Ramos (cell line): ENCODE measurements at regions not wholly inside any gene's neighbourhood (a gene's known extent, or its start where the extent isn't known, plus 50 kb on each side); places are given as distances from the start of the nearest gene placed in this dataset.

Experiments
- in situ Hi-C: fragments of 300-500 bp; cut with MboI; formaldehyde crosslinking; loops from one replicate; pipeline ENCODE4 v1.14.3; 2022; ENCODE audit warnings: low sequenced_read_pairs; ENCODE audit not compliant: unreplicated experiment

GRCh38 chr20:56943946-56944945, 315.1 kb downstream of the TFAP2C start:
- in situ Hi-C loops = no loop called here

DNA sequence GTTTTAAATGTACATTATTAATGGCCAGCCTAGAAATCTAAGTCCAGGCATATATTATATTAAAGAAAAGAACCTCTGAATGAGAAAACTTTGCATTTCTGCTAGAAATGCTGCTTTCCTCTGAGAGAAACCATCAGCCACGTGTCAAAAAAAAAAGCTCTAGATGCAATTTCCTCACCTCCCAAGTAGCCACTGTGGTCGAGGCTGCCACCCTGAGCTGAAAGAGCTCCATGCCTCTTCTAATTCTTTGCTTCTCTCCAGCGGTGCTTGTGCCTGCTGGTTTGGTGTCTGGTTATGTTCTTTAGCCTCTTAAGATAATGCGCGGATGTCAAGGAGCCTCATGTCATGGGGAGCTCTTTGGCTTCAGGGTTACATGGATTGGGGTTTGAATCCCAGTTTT, 316.0 kb downstream of the TFAP2C start:
- in situ Hi-C loops = no loop called here

GRCh38 chr20:56945901-56946300, 316.8 kb downstream of the TFAP2C start:
- in situ Hi-C loops = no loop called here

DNA sequence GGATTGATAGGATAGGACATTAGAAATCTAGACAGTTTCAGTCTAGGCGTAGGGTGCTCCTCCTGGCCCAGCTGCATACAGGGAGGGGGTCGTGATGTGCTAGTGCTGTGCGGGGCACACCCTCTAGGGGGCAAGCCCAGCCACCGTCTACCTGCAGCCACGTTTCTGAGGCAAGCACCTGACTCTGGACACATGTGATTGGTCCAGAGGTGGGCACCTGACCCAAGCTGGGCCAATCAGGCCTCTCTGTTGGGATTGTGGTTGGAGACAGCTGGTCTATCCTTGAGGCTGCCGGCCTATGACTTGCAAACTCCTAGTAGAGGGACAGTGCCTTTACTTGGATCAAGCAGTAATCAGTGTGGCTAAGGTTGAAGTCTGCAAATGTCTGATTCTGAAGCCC, 317.1 kb downstream of the BMP7 start:
- in situ Hi-C loops = no loop called here

DNA sequence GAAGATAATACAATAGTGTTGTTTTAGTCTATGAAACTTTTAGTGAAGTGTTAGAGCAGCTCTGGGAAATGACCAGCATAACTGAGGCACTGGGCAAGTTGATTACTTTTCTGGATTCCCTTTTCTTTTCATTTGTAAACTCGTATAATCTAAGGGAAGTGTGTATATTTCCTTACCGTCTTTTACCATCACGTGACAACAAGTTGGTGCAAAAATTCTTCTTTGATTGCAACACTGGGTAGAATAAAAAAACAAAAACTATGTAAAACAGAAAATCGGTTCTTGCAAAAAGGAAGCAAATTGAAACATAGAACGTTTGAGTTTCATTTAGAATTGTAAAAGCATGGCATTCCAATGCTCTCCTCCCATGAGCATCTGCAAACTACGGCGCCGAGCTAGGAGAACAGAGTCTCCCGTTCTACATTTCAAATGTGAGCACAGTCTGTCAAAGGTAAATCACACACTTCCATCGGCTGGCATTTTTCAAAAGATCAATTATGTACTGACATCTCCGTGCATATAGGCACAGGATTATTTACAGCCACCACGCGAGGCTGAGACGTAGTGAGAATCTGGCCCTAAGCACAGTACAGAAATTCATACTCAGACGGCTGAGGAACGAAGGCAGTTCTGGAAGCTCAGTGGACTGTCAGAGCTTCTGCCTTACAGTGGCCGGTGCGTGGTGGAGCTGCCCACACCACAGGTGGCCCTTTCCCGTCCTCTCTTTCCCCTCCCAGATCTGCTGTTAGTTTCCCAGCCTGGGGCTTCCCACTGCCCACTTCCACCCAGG, 314.0 kb downstream of the BMP7 start:
- in situ Hi-C loops = no loop called here

DNA sequence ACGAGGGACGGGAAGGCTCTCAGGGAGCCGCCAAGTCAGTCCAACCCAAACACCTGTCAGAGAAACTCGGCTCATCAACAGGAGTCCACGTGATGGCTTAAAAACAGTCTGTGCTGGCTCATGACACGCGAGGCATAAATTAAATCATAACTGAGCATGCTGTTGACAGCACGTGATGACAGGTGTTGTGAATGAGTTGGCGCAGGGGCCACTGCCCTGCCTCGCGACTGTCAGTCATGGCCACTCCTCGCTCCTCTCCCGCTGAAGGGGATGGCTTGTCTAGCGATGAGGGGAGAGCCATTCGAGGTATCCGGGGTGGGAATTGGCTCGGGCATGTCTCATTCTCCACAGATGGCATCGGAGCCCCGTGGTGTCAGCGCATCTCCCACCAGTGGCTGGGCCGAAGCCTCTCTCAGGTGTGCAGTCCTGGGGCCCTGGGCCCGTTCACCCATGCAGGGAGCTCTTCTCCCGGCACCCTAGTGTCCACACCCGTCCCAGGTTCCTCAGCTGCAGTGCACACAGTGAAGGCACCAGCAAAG, 313.3 kb downstream of the BMP7 start:
- in situ Hi-C loops = no loop called here

GRCh38 chr20:56954797-56955196, 311.6 kb downstream of the BMP7 start:
- in situ Hi-C loops = no loop called here

- in situ Hi-C loops = no loop called here
Measured at GRCh38 chr20:56955680-56956079, 310.8 kb downstream of the BMP7 start.

- in situ Hi-C loops = no loop called here
Measured at GRCh38 chr20:56956534-56956933, 309.9 kb downstream of the BMP7 start.

- in situ Hi-C loops = no loop called here
Measured at GRCh38 chr20:56957737-56958553, 308.5 kb downstream of the BMP7 start.

DNA sequence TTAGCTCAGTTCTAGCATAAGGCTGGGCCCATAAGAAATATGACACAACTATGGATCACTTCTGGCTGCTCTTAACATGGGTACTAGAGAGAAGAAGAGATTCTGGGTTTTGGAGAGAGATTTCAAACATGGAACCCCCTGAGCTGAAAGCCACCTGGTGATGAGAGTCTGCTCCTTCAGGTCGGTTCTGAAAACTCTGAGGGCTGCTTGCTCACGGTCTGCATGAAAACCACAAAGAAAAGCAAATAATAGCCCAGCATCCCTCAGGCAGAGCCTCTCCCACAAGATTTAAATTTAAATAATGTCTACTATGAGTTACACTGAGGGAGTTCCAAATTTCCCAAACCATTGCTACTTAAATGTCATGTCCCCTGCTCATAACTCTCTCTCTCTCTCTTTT, 301.5 kb downstream of the BMP7 start:
- in situ Hi-C loops = no loop called here

- in situ Hi-C loops = no loop called here
Measured at GRCh38 chr20:56967916-56968315, 298.5 kb downstream of the BMP7 start.

DNA sequence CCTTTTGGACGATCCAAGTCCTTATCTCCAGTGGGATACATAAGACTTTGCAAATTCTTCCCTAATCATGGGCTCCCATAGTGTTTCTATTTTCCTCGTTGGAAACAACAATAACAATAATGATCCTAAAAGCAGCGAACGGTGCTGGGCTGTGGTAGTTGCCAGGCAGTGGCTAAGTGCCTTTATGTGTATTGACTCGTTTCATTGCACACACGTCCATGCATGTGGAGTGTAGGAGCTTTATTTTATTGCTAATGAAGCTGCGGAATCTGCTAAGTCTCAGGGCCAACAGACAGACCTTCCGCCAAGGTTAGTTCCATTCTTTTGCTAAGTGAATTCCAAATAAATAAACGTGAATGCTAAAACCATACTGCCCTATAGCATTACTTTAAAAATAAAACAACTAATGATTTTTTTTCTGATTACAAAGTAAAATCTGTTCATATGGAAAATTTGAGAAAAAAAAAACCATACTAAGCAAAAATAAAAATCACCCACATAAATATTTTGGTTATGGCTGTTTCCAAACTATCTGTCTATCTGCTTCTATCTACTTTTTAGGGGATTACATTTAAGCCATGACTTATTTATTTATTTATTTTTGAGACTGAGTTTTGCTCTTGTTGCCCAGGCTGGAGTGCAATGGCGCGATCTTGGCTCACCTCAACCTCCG, 297.9 kb downstream of the BMP7 start:
- in situ Hi-C loops = no loop called here

DNA sequence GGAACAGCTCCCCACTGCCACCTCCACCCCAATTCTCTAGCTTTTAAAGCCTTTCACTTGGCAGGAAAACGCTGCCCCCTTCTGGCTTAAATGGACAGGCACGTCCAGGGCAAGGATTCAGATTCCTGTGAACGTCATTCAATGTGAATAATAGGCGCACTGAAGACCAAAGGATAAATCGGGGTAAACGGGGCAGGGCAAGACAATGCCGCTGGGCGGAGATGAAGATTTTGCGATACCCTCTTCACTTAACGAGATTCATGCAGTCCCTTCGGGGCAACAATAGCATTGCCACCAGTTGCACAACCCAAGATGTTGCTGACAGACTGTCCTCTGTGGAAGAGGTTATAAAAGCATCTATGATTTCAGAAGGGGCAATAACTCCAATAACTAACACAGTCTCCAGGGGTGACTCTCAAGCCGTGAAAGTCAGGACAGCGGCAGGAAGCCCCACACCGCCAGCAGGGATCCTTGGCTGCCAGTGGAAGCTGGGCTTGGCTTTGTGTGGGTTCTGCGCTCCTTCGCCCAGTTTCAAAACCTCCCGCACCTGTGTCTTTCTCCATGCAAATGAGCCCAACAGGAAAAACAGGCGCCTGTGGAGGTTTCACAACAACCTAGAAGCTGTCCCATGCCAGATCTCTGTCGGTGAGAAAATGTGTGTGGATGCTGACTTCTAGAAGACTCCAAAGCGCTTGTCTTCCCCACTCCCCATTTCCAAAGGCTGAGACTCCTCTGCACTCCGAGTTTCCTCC, 291.8 kb downstream of the BMP7 start:
- in situ Hi-C loops = no loop called here

DNA sequence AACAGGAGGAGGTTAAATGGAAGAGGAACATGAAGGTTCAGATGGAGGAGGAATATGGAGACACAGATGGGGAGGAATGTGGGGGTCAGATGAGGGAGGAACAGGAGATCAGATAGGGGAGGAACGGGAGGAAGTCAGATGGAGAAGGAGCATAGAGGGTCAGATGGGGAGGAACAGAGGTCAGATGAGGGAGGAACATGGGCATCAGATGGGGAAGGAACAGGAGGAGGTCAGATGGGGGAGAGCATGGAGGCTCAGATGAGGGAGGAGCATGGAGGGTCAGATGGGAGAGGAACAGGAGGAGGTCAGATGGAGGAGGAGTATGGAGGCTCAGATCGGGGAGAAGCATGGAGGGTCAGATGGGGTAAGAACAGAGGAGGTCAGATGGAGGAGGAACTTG, 290.6 kb downstream of the BMP7 start:
- in situ Hi-C loops = no loop called here

- in situ Hi-C loops = no loop called here
Measured at GRCh38 chr20:56976336-56976735, 290.1 kb downstream of the BMP7 start.

GRCh38 chr20:56978475-56978874, 288.0 kb downstream of the BMP7 start:
- in situ Hi-C loops = no loop called here

GRCh38 chr20:56979125-56979524, 287.3 kb downstream of the BMP7 start:
- in situ Hi-C loops = no loop called here

- in situ Hi-C loops = no loop called here
Measured at GRCh38 chr20:56981301-56981700, 285.1 kb downstream of the BMP7 start.
